ENCODE measurements at regions not wholly inside any gene's neighbourhood (a gene's known extent, or its start where the extent isn't known, plus 50 kb on each side); places are given as distances from the start of the nearest gene placed in this dataset.

GRCh38 chr6:43914272-43915147 lies 144.5 kb downstream of the VEGFA start (continued):
- no peak for TF ChIP-seq XBP1 (CRISPR knock-in tag; IDR thresholded peaks at IDR 0.05)
- TF ChIP-seq ZNF709 (CRISPR knock-in tag; IDR thresholded peaks at IDR 0.05), result no peak
- TF ChIP-seq, protein P1, sequence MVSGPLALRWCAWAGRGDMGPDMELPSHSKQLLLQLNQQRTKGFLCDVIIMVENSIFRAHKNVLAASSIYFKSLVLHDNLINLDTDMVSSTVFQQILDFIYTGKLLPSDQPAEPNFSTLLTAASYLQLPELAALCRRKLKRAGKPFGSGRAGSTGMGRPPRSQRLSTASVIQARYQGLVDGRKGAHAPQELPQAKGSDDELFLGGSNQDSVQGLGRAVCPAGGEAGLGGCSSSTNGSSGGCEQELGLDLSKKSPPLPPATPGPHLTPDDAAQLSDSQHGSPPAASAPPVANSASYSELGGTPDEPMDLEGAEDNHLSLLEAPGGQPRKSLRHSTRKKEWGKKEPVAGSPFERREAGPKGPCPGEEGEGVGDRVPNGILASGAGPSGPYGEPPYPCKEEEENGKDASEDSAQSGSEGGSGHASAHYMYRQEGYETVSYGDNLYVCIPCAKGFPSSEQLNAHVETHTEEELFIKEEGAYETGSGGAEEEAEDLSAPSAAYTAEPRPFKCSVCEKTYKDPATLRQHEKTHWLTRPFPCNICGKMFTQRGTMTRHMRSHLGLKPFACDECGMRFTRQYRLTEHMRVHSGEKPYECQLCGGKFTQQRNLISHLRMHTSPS (CRISPR knock-in tag; IDR thresholded peaks at IDR 0.05; ENCODE audit: low read depth), result no peak
- 0 out of 2 replicates have a peak, but pooled peaks have one; percentile 31 for TF ChIP-seq SMAD1 (CRISPR knock-in tag; IDR thresholded peaks at IDR 0.05; ENCODE audit: borderline replicate concordance, low read depth)
- TF ChIP-seq BCL3 (CRISPR knock-in tag; IDR thresholded peaks at IDR 0.05), result peak; percentile 82; the same call in 1 of the 2 replicates
- TF ChIP-seq ZNF7 (CRISPR knock-in tag; IDR thresholded peaks at IDR 0.05), result no peak
- peak; percentile 16; the same call in 1 of the 2 replicates for TF ChIP-seq ZBTB38 (CRISPR knock-in tag; IDR thresholded peaks at IDR 0.05)
- no peak for TF ChIP-seq ZFP41 (CRISPR knock-in tag; IDR thresholded peaks at IDR 0.05; ENCODE audit: borderline replicate concordance)
- no peak for TF ChIP-seq ZNF572 (CRISPR knock-in tag; IDR thresholded peaks at IDR 0.05)
- no peak for TF ChIP-seq JDP2 (CRISPR knock-in tag; IDR thresholded peaks at IDR 0.05; ENCODE audit: borderline replicate concordance)
- no peak for TF ChIP-seq DBP (CRISPR knock-in tag; IDR thresholded peaks at IDR 0.05; ENCODE audit: not compliant biosample characterization)
- TF ChIP-seq HNRNPLL (IDR thresholded peaks at IDR 0.05; ENCODE audit: low read depth, low read length, poor library complexity, severe bottlenecking), result no peak
- TF ChIP-seq ZNF512B (CRISPR knock-in tag; IDR thresholded peaks at IDR 0.05; ENCODE audit: borderline replicate concordance), result no peak
- no peak for TF ChIP-seq SCMH1 (CRISPR knock-in tag; IDR thresholded peaks at IDR 0.05; ENCODE audit: borderline replicate concordance)
- TF ChIP-seq MTERF4 (CRISPR knock-in tag; IDR thresholded peaks at IDR 0.05), result no peak
- no peak for TF ChIP-seq PATZ1 (CRISPR knock-in tag; IDR thresholded peaks at IDR 0.05)
